OCI-LY1 (cell line): ENCODE measurements at regions not wholly inside any gene's neighbourhood (a gene's known extent, or its start where the extent isn't known, plus 50 kb on each side); places are given as distances from the start of the nearest gene placed in this dataset.

ENCODE experiments used
- H2AFZ ChIP-seq: fragments of 200-600 bp; sonication (generic), shearing (Covaris generic); 2 replicates; pipeline ENCODE4 v1.6.0; 2014; ENCODE audit warnings: antibody characterized with exemption, mild to moderate bottlenecking, low read length
- H3F3A ChIP-seq: fragments of 200-600 bp; sonication (generic), shearing (Covaris generic); 2 replicates; pipeline ENCODE4 v1.6.0; 2014; ENCODE audit warnings: mild to moderate bottlenecking, antibody characterized with exemption, low read length, moderate library complexity; ENCODE audit not compliant: insufficient read depth
- H3K27ac ChIP-seq: fragments of 200-600 bp; sonication (generic); 2 replicates; pipeline ENCODE4 v1.5.1; 2014; ENCODE audit warnings: low read length, mixed run types, mild to moderate bottlenecking, low read depth; ENCODE audit not compliant: poor library complexity, severe bottlenecking
- H3K27me3 ChIP-seq: fragments of 200-600 bp; sonication (generic); 2 replicates; pipeline ENCODE4 v1.6.0; 2014; ENCODE audit warnings: antibody characterized with exemption, mild to moderate bottlenecking, low read length, moderate library complexity; ENCODE audit not compliant: insufficient read depth
- H3K36me3 ChIP-seq: fragments of 200-600 bp; sonication (generic); 2 replicates; pipeline ENCODE4 v1.6.1; 2014; ENCODE audit warnings: mild to moderate bottlenecking, antibody characterized with exemption, low read length, moderate library complexity, mixed read lengths; ENCODE audit not compliant: insufficient read depth
- H3K4me1 ChIP-seq: fragments of 200-600 bp; sonication (generic); 2 replicates; pipeline ENCODE4 v1.5.1; 2014; ENCODE audit warnings: mild to moderate bottlenecking, low read length, moderate library complexity; ENCODE audit not compliant: insufficient read depth, severe bottlenecking
- H3K4me2 ChIP-seq: fragments of 200-600 bp; sonication (generic), shearing (Covaris generic); 2 replicates; pipeline ENCODE4 v1.6.1; 2014; ENCODE audit warnings: low read length
- H3K4me3 ChIP-seq: fragments of 200-600 bp; sonication (generic); 2 replicates; pipeline ENCODE4 v1.5.1; 2014; ENCODE audit warnings: low read length, low read depth, mild to moderate bottlenecking, mixed read lengths; ENCODE audit not compliant: poor library complexity, severe bottlenecking
- H3K79me2 ChIP-seq: fragments of 200-600 bp; shearing (Covaris generic); 2 replicates; pipeline ENCODE4 v1.6.1; 2016; ENCODE audit warnings: mixed run types, low read length, mixed read lengths; ENCODE audit not compliant: insufficient read depth
- H3K9ac ChIP-seq: fragments of 200-600 bp; sonication (generic), shearing (Covaris generic); 2 replicates; pipeline ENCODE4 v1.6.1; 2014; ENCODE audit warnings: mild to moderate bottlenecking, low read length, mixed read lengths
- H3K9me2 ChIP-seq: fragments of 200-600 bp; sonication (generic), shearing (Covaris generic); 2 replicates; pipeline ENCODE4 v1.6.1; 2014; ENCODE audit warnings: low read depth, mild to moderate bottlenecking, low read length, mixed read lengths
- H3K9me3 ChIP-seq: fragments of 200-600 bp; shearing (Covaris generic); 2 replicates; pipeline ENCODE4 v1.6.1; 2014; ENCODE audit warnings: low read length, mixed read lengths
- H4K20me1 ChIP-seq: fragments of 200-600 bp; sonication (generic), shearing (Covaris generic); 2 replicates; pipeline ENCODE4 v1.6.0; 2016; ENCODE audit warnings: mild to moderate bottlenecking, low read length; ENCODE audit not compliant: insufficient read depth
- EZH2 ChIP-seq: fragments of 200-600 bp; sonication (generic), shearing (Covaris generic); IDR thresholded peaks from 2 replicates; pipeline ENCODE4 v1.8.0; 2017; ENCODE audit warnings: borderline replicate concordance, mixed run types, mild to moderate bottlenecking, antibody characterized with exemption, low read length, moderate library complexity, mixed read lengths
- TF ChIP-seq, protein P1 (sequence below): fragments of 200-600 bp; sonication (generic), shearing (Covaris generic); IDR thresholded peaks from 2 replicates; pipeline ENCODE4 v1.5.1; 2017; ENCODE audit warnings: mild to moderate bottlenecking, antibody characterized with exemption, low read length, moderate library complexity, mixed read lengths

GRCh38 chr12:75670216-75670615 is 158.8 kb upstream of the KRR1 start:
- H4K20me1 ChIP-seq: no peaks in the 10 kb centered on the region
- no peaks in the 10 kb centered on the region for H3K9me2 ChIP-seq
- no peak for TF ChIP-seq EZH2
- no peaks in the 10 kb centered on the region for H3K36me3 ChIP-seq
- no peak overlapping the region for H2AFZ ChIP-seq
- no peaks in the 10 kb centered on the region for H3K79me2 ChIP-seq
- no peak overlapping the region for H3K9ac ChIP-seq
- no peak overlapping the region for H3K27ac ChIP-seq
- H3K4me2 ChIP-seq: no peak overlapping the region
- no peaks in the 10 kb centered on the region for H3K27me3 ChIP-seq
- H3F3A ChIP-seq: no peaks in the 10 kb centered on the region
- no peaks in the 10 kb centered on the region for H3K4me1 ChIP-seq
- H3K9me3 ChIP-seq: no peaks in the 10 kb centered on the region
- H3K4me3 ChIP-seq: no peak overlapping the region

DNA sequence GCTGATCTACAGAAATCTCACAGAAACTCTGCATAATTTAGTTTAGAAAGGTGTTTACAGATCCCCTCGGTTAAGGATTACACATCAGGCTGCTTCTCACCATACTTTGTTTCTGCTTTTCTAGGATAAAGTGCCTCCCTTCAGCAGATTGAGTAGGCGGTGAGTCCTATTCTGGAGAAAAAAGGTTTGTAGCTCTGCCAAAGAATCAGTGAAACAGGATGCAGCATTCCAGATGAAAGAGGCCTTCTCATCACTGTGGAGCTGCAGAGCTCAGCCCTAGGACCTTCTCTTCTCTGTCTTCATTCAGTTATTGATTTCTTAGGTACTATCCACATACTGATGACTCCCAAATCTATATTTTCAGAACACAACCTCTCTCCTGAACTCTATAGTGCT is 155.5 kb upstream of the KRR1 start:
- Histone ChIP-seq H3F3A (no peaks in the 10 kb centered on the region), H3K9me3 (no peaks in the 10 kb centered on the region), H3K4me2 (no peak overlapping the region), H2AFZ (no peak overlapping the region), H3K36me3 (no peaks in the 10 kb centered on the region), H3K27me3 (no peaks in the 10 kb centered on the region), H3K4me1 (no peaks in the 10 kb centered on the region), H3K9ac (no peak overlapping the region), H3K27ac (no peak overlapping the region), H3K4me3 (no peak overlapping the region), H3K9me2 (no peaks in the 10 kb centered on the region), H4K20me1 (no peaks in the 10 kb centered on the region), H3K79me2 (no peaks in the 10 kb centered on the region)
- no peak for TF ChIP-seq EZH2
- TF ChIP-seq, protein P1, sequence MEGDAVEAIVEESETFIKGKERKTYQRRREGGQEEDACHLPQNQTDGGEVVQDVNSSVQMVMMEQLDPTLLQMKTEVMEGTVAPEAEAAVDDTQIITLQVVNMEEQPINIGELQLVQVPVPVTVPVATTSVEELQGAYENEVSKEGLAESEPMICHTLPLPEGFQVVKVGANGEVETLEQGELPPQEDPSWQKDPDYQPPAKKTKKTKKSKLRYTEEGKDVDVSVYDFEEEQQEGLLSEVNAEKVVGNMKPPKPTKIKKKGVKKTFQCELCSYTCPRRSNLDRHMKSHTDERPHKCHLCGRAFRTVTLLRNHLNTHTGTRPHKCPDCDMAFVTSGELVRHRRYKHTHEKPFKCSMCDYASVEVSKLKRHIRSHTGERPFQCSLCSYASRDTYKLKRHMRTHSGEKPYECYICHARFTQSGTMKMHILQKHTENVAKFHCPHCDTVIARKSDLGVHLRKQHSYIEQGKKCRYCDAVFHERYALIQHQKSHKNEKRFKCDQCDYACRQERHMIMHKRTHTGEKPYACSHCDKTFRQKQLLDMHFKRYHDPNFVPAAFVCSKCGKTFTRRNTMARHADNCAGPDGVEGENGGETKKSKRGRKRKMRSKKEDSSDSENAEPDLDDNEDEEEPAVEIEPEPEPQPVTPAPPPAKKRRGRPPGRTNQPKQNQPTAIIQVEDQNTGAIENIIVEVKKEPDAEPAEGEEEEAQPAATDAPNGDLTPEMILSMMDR: no peak

DNA sequence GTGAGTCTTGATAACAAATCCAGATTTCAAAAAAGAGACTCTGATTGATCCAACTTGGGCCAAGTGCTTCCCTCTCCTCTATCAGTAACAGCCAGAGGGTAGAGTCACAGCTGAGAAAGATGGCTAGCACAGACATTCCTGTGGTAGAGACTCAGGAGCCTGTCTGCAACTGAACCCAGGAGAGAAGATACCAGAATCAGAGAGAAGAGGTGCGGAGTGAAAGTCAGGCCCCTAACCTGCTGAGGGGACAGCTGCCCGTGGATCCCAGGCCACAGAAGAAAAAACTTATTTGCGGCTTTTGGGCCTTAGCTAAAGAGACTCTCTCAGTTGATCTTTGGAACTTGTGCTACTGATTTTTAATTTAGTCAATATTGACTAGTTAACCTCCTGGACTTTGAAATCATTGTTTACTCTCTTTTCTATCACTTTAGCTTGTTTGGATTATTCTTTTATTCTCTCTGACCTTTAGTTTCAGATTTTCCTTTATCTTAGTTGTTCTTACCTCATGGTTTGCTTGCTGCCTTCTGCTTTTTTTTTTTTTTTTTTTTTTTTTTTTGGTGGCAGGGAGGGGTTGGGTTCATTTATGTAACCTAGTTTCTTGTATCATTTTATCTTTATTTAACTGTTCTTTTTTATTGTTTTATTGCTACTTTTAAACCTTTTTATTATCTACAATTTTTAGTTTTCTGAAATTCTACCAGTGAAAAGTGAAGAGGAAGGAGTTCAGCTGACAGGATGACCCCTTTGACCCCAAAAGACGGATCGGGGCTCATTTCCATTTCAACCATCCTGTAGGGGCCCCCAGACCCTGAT is 154.9 kb upstream of the KRR1 start:
- Histone ChIP-seq H3K4me2 (no peak overlapping the region), H3K27me3 (no peaks in the 10 kb centered on the region), H3K9me3 (no peaks in the 10 kb centered on the region), H3F3A (no peaks in the 10 kb centered on the region), H3K27ac (no peak overlapping the region), H3K9ac (no peak overlapping the region), H3K36me3 (no peaks in the 10 kb centered on the region), H3K79me2 (no peaks in the 10 kb centered on the region), H3K4me3 (no peak overlapping the region), H2AFZ (no peak overlapping the region), H3K9me2 (no peaks in the 10 kb centered on the region), H3K4me1 (no peaks in the 10 kb centered on the region), H4K20me1 (no peaks in the 10 kb centered on the region)
- no peak for TF ChIP-seq EZH2
- TF ChIP-seq, protein P1: no peak

GRCh38 chr12:75665216-75665615 is 153.8 kb upstream of the KRR1 start:
- no peaks in the 10 kb centered on the region for H3K9me3 ChIP-seq
- H3K9ac ChIP-seq: no peak overlapping the region
- no peak overlapping the region for H2AFZ ChIP-seq
- no peaks in the 10 kb centered on the region for H3K9me2 ChIP-seq
- no peaks in the 10 kb centered on the region for H4K20me1 ChIP-seq
- no peaks in the 10 kb centered on the region for H3K36me3 ChIP-seq
- H3K27me3 ChIP-seq: no peaks in the 10 kb centered on the region
- H3K4me1 ChIP-seq: no peaks in the 10 kb centered on the region
- H3F3A ChIP-seq: no peaks in the 10 kb centered on the region
- H3K4me2 ChIP-seq: no peak overlapping the region
- H3K27ac ChIP-seq: no peak overlapping the region
- H3K79me2 ChIP-seq: no peaks in the 10 kb centered on the region
- no peak overlapping the region for H3K4me3 ChIP-seq
- TF ChIP-seq, protein P1: no peak
